Esophagus muscularis mucosa (tissue), 4 donors: ENCODE measurements at regions not wholly inside any gene's neighbourhood (a gene's known extent, or its start where the extent isn't known, plus 50 kb on each side); places are given as distances from the start of the nearest gene placed in this dataset.

Source experiments
- DNase-seq: peaks from one replicate; pipeline ENCODE4 v3.0.0-alpha.2; 2017; ENCODE audit errors: extremely low spot score
- H3K27ac ChIP-seq, 4 donors: fragments of 200-600 bp; sonication (generic); replicated peaks in 1 of 4; 1 replicate in 3 of 4; 2 replicates in 1 of 4; pipeline ENCODE4 v1.5.1; 2016 to 2019; ENCODE audit warnings: mild to moderate bottlenecking in 1 of 4
- H3K27me3 ChIP-seq, 4 donors: fragments of 200-600 bp; sonication (generic); one replicate each; pipeline versions ENCODE4 v1.5.1 to v1.6.0; 2016 to 2019
- H3K36me3 ChIP-seq, 4 donors: fragments of 200-600 bp; sonication (generic); one replicate each; pipeline ENCODE4 v1.5.1; 2016 to 2019
- H3K4me1 ChIP-seq, 4 donors: fragments of 200-600 bp; sonication (generic); one replicate each; pipeline ENCODE4 v1.5.1; 2016 to 2019
- H3K4me3 ChIP-seq, 4 donors: fragments of 200-600 bp; sonication (generic); 1 replicate in 2 of 4; 2 replicates in 2 of 4; pipeline ENCODE4 v1.5.1; 2016 to 2019; ENCODE audit warnings: mild to moderate bottlenecking in 4 of 4, moderate library complexity in 1 of 4
- H3K9me3 ChIP-seq, 4 donors: fragments of 200-600 bp; sonication (generic); 1 replicate in 3 of 4; 2 replicates in 1 of 4; pipeline ENCODE4 v1.5.1; 2016 to 2019
- EP300 ChIP-seq: sonication (generic); formaldehyde crosslinking; IDR thresholded peaks from one replicate; pipeline ENCODE4 v1.6.1; 2017; ENCODE audit warnings: antibody characterized with exemption
- POLR2A ChIP-seq: fragments of 450-650 bp; IDR thresholded peaks from one replicate; pipeline ENCODE4 v1.6.1; 2017; ENCODE audit warnings: antibody characterized with exemption, moderate library complexity, mild to moderate bottlenecking, low read depth
- POLR2AphosphoS5 ChIP-seq, 2 donors: sonication (generic); formaldehyde crosslinking; IDR thresholded peaks; one replicate each; pipeline ENCODE4 v1.6.1; 2017; ENCODE audit warnings: antibody characterized with exemption in 2 of 2
- WGBS: methylation state at CpG from one replicate; pipeline ENCODE4 v1.1.5; 2018; 5-methylcytosine and 5-hydroxymethylcytosine counted together
- intact Hi-C: fragments of 100-400 bp; cut with DNase I; formaldehyde crosslinking; loops from one replicate; pipeline ENCODE4 v1.15.1; 2023
- TF ChIP-seq, protein P1 (sequence below), 3 experiments: fragments of 200-600 bp in 2 of 3; fragments of 450-650 bp in 1 of 3; sonication (generic) in 2 of 3; IDR thresholded peaks; one replicate each; pipeline ENCODE4 v1.5.1; 2017 to 2019; ENCODE audit warnings: antibody characterized with exemption in 3 of 3, mild to moderate bottlenecking in 2 of 3, moderate library complexity in 1 of 3

GRCh38 chr11:116473790-116474346, 298.9 kb downstream of the BUD13 start:
- no peak overlapping the region for H3K4me3 ChIP-seq
- H3K9me3 ChIP-seq = peaks cover 0 to 3% (median 0%) of the 10 kb centered on the region in 4 donors
- peaks cover 0 to 22% (median 13%) of the 10 kb centered on the region in 4 donors for H3K4me1 ChIP-seq
- TF ChIP-seq POLR2AphosphoS5 (IDR thresholded peaks at IDR 0.05) (no peak), EP300 (no peak), POLR2A (no peak)
- TF ChIP-seq, protein P1, sequence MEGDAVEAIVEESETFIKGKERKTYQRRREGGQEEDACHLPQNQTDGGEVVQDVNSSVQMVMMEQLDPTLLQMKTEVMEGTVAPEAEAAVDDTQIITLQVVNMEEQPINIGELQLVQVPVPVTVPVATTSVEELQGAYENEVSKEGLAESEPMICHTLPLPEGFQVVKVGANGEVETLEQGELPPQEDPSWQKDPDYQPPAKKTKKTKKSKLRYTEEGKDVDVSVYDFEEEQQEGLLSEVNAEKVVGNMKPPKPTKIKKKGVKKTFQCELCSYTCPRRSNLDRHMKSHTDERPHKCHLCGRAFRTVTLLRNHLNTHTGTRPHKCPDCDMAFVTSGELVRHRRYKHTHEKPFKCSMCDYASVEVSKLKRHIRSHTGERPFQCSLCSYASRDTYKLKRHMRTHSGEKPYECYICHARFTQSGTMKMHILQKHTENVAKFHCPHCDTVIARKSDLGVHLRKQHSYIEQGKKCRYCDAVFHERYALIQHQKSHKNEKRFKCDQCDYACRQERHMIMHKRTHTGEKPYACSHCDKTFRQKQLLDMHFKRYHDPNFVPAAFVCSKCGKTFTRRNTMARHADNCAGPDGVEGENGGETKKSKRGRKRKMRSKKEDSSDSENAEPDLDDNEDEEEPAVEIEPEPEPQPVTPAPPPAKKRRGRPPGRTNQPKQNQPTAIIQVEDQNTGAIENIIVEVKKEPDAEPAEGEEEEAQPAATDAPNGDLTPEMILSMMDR (IDR thresholded peaks at IDR 0.05) = no peak
- no peak overlapping the region for H3K27ac ChIP-seq
- H3K36me3 ChIP-seq = no peaks in the 10 kb centered on the region
- intact Hi-C loops = no loop called here
- H3K27me3 ChIP-seq = no peaks in the 10 kb centered on the region
- DNase-seq = no peak
- WGBS = 75% methylated on average over 3 of the region's 3 CpGs

DNA sequence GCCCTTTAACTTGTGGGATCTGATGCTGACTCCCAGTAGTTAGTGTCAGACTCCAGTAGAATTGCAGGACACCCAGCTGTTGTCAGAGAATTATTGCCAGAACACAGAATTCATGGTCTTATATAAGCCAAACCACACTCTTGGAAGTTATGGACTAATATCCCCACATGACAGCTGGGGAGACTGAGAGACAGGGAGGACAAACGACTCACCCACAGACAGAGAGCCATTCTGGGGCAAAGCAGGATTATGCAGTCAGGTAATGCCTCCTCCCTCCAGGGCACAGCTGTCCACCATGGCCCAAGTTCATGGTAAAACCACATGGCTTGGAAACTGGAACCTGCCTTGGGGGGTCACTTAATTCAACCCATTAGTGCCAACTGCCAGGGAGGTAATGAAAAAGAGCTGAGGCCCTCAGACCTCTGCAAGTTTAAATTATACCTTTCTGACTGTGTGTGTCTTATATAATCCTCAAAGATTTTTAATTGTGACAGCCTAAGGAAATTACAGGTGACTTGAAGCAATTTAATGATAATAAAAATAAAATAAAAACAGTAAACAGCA, 299.5 kb downstream of the BUD13 start:
- no CpG with 5 or more reads among the region's 1 CpG for WGBS
- no peak for DNase-seq
- Histone ChIP-seq H3K4me3 (no peak overlapping the region), H3K27ac (peak overlapping the region in 1 of 4 donors; percentile 24), H3K36me3 (no peaks in the 10 kb centered on the region), H3K9me3 (peaks cover 0 to 3% (median 0%) of the 10 kb centered on the region in 4 donors), H3K27me3 (no peaks in the 10 kb centered on the region), H3K4me1 (peaks cover 0 to 22% (median 13%) of the 10 kb centered on the region in 4 donors)
- TF ChIP-seq POLR2AphosphoS5 (IDR thresholded peaks at IDR 0.05) (no peak), EP300 (no peak), POLR2A (no peak)
- TF ChIP-seq, protein P1 (IDR thresholded peaks at IDR 0.05) = no peak
- intact Hi-C loops = no loop called here

DNA sequence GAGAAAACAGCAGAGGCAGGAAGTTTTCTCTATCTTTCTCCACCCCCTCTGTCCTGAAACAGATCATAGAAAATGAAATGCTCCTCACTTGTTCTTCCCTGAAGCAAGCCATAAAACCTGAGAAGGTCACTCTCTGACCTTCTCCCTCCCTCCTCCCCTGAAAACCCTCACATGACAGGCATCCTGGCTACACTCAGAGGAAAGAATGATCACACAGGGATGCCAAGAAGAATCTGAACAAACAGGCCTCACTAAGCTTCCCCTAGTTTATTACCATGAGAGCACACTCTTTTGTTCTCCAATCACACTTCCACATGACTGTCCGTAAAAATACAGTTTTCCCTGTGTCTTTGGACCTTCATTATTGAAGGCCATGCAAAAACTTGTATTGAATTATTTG, 300.1 kb downstream of the BUD13 start:
- H3K4me3 ChIP-seq = no peak overlapping the region
- H3K4me1 ChIP-seq = peaks cover 0 to 22% (median 13%) of the 10 kb centered on the region in 4 donors
- TF ChIP-seq, protein P1 (IDR thresholded peaks at IDR 0.05) = no peak
- TF ChIP-seq POLR2A (no peak), POLR2AphosphoS5 (IDR thresholded peaks at IDR 0.05) (no peak)
- peak overlapping the region in 1 of 4 donors; percentile 24 for H3K27ac ChIP-seq
- no peaks in the 10 kb centered on the region for H3K36me3 ChIP-seq
- DNase-seq = no peak
- WGBS = 46% methylated on average over 1 of the region's 1 CpG
- no peaks in the 10 kb centered on the region for H3K27me3 ChIP-seq
- intact Hi-C loops = no loop called here
- H3K9me3 ChIP-seq = peaks cover 0 to 3% (median 0%) of the 10 kb centered on the region in 4 donors

GRCh38 chr11:116471608-116472256, 301.1 kb downstream of the BUD13 start:
- H3K27me3 ChIP-seq = no peaks in the 10 kb centered on the region
- H3K4me3 ChIP-seq = no peak overlapping the region
- 82% methylated on average over 3 of the region's 3 CpGs for WGBS
- H3K4me1 ChIP-seq = peaks cover 0 to 22% (median 13%) of the 10 kb centered on the region in 4 donors
- intact Hi-C loops = no loop called here
- H3K36me3 ChIP-seq = no peaks in the 10 kb centered on the region
- DNase-seq = no peak
- TF ChIP-seq POLR2AphosphoS5 (IDR thresholded peaks at IDR 0.05) (no peak), EP300 (no peak)
- H3K27ac ChIP-seq = no peak overlapping the region
- peaks cover 0 to 3% (median 0%) of the 10 kb centered on the region in 4 donors for H3K9me3 ChIP-seq

DNA sequence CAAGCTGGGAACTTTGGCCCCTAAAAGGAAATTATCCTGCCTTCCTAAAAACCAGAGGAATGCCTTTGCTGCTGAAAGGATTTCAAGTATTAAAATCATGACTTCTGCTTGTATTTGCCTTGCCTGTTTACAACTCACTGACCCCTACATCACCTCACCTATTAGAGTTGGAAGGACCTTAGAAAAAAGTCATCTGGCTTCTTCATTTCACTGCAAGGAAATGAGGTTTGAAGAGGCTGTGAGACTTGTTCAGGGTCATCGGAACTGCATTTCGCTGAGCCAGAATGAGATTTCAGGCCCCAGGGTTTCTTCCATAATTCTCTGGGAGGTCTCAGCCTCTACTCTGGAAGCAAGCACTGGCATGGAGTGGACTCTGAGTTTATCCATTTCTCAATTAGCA, 304.1 kb downstream of the BUD13 start:
- TF ChIP-seq POLR2A = no peak
- TF ChIP-seq, protein P1 (IDR thresholded peaks at IDR 0.05) = no peak
- TF ChIP-seq EP300 = no peak
- no peak for TF ChIP-seq POLR2AphosphoS5 (IDR thresholded peaks at IDR 0.05)
- Histone ChIP-seq H3K27ac (no peak overlapping the region), H3K27me3 (no peaks in the 10 kb centered on the region), H3K36me3 (no peaks in the 10 kb centered on the region), H3K4me1 (peaks cover 0 to 22% (median 12%) of the 10 kb centered on the region in 4 donors), H3K4me3 (no peak overlapping the region), H3K9me3 (peaks cover 0 to 3% (median 0%) of the 10 kb centered on the region in 4 donors)
- no peak for DNase-seq
- 93% methylated on average over 2 of the region's 2 CpGs for WGBS
- intact Hi-C loops = no loop called here
